ENCODE measurements at regions not wholly inside any gene's neighbourhood (a gene's known extent, or its start where the extent isn't known, plus 50 kb on each side); places are given as distances from the start of the nearest gene placed in this dataset.

DNA sequence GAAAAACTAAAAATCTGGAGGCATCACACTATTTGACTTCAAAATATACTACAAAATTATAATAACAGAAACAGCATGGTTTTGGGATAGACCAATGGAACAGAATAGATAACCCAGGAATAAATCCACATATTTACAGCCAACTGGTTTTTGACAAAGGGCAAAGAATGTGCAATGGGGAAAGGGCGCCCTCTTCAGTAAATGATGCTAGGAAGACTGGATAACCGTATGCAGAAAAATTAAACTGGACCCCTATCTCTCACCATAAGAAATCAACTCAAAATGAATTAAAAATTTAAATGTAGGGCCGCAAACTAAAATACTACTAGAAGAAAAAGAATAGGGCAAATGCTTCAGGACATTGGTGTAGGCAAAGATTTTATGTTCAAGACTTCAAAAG lies 440.5 kb upstream of the SGCG start:
- TF ChIP-seq, protein P1, sequence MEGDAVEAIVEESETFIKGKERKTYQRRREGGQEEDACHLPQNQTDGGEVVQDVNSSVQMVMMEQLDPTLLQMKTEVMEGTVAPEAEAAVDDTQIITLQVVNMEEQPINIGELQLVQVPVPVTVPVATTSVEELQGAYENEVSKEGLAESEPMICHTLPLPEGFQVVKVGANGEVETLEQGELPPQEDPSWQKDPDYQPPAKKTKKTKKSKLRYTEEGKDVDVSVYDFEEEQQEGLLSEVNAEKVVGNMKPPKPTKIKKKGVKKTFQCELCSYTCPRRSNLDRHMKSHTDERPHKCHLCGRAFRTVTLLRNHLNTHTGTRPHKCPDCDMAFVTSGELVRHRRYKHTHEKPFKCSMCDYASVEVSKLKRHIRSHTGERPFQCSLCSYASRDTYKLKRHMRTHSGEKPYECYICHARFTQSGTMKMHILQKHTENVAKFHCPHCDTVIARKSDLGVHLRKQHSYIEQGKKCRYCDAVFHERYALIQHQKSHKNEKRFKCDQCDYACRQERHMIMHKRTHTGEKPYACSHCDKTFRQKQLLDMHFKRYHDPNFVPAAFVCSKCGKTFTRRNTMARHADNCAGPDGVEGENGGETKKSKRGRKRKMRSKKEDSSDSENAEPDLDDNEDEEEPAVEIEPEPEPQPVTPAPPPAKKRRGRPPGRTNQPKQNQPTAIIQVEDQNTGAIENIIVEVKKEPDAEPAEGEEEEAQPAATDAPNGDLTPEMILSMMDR (IDR thresholded peaks at IDR 0.05) = peak in 2 of 6 experiments; percentile 26 to 32
- no peak for TF ChIP-seq POLR2A (IDR thresholded peaks at IDR 0.05)
